Transverse colon (tissue), 4 donors: ENCODE measurements at regions not wholly inside any gene's neighbourhood (a gene's known extent, or its start where the extent isn't known, plus 50 kb on each side); places are given as distances from the start of the nearest gene placed in this dataset.

Experiments used
- CTCF ChIP-seq, 5 experiments: fragments of 200-600 bp in 3 of 5; fragments of 450-650 bp in 2 of 5; sonication (generic) in 3 of 5; IDR thresholded peaks; 1 replicate in 2 of 5; 2 replicates in 3 of 5; pipeline ENCODE4 v1.5.1; 2016 to 2017; ENCODE audit warnings: antibody characterized with exemption in 5 of 5, inconsistent platforms in 3 of 5, mild to moderate bottlenecking in 2 of 5, moderate library complexity in 1 of 5
- EP300 ChIP-seq: sonication (generic); formaldehyde crosslinking; IDR thresholded peaks from one replicate; pipeline ENCODE4 v1.6.1; 2017; ENCODE audit warnings: antibody characterized with exemption, low read depth
- POLR2AphosphoS5 ChIP-seq, 3 donors: sonication (generic); formaldehyde crosslinking; IDR thresholded peaks; one replicate each; pipeline ENCODE4 v1.6.1; 2016; ENCODE audit warnings: antibody characterized with exemption in 3 of 3

DNA sequence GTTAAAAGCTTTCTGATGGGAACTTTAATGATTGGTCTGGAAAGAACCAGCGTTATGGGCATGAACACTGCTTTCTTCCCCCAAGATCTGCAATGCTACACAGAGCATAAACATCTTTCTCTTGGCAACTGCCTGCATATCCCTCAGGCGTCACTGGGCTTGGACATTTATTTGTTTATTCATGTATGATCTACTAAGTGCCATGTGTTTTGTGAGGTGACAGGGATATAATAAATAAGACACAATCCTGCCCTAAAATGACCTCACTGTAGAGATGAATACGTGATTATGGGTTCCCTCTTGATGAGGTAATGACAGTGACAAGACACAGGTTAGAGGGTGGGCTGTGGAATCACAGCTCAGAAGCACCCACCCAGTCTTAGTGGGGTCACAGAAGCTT lies 485.3 kb downstream of the PDCD6IP start:
- TF ChIP-seq POLR2AphosphoS5 (IDR thresholded peaks at IDR 0.05), result no peak
- no peak for TF ChIP-seq CTCF (IDR thresholded peaks at IDR 0.05)
- TF ChIP-seq EP300, result no peak
